ENCODE measurements at regions not wholly inside any gene's neighbourhood (a gene's known extent, or its start where the extent isn't known, plus 50 kb on each side); places are given as distances from the start of the nearest gene placed in this dataset.

DNA sequence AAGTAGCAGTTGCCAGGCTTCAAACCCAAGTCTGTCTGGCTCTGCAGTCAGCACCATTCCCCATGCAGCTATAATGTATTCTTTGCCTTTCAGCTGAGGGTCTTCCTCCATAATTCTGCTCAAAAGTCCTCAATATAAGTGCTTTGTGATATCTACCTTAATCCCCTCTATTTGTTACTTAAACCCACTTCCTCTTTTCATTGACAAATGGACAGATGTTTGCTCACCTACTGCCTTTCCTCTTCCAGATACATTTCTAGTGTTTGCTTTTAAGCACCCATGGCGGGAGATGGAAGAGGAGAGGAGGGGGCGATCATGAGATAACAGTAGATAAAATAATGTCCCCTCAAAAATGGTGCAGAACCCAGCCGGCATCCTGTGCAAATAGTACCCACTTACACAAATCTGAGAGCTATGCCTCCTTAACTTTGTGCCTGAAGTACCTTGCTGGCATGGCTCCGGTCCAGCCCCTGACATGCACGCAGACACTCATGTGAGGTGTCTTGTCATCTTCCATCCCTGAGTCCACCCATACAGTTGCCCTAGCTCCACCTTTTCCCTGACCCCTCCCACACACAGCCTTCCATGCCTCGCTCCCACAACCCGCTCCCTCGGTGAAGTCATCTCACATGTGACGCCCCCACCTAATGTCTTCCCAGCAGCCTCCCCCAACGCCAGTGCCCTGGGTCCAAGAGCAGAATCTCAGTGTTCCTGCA, 109.6 kb downstream of the TRIM29 start:
- Histone ChIP-seq H3K4me3 (no peak overlapping the region), H3K36me3 (no peaks in the 10 kb centered on the region), H3K9me3 (no peaks in the 10 kb centered on the region), H3K4me1 (ENCODE audit: control insufficient read depth in 1 of 2, low read depth in 2 of 2) (no peaks in the 10 kb centered on the region), H3K27ac (no peak overlapping the region), H3K27me3 (replicated peaks; ENCODE audit: insufficient read depth) (no peaks in the 10 kb centered on the region)
- TF ChIP-seq, protein P1, sequence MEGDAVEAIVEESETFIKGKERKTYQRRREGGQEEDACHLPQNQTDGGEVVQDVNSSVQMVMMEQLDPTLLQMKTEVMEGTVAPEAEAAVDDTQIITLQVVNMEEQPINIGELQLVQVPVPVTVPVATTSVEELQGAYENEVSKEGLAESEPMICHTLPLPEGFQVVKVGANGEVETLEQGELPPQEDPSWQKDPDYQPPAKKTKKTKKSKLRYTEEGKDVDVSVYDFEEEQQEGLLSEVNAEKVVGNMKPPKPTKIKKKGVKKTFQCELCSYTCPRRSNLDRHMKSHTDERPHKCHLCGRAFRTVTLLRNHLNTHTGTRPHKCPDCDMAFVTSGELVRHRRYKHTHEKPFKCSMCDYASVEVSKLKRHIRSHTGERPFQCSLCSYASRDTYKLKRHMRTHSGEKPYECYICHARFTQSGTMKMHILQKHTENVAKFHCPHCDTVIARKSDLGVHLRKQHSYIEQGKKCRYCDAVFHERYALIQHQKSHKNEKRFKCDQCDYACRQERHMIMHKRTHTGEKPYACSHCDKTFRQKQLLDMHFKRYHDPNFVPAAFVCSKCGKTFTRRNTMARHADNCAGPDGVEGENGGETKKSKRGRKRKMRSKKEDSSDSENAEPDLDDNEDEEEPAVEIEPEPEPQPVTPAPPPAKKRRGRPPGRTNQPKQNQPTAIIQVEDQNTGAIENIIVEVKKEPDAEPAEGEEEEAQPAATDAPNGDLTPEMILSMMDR (IDR thresholded peaks at IDR 0.05) = no peak
- no peak for ATAC-seq (ENCODE audit: insufficient number of reproducible peaks, low FRiP score, low read depth)
- no peak for DNase-seq (ENCODE audit: low spot score)

DNA sequence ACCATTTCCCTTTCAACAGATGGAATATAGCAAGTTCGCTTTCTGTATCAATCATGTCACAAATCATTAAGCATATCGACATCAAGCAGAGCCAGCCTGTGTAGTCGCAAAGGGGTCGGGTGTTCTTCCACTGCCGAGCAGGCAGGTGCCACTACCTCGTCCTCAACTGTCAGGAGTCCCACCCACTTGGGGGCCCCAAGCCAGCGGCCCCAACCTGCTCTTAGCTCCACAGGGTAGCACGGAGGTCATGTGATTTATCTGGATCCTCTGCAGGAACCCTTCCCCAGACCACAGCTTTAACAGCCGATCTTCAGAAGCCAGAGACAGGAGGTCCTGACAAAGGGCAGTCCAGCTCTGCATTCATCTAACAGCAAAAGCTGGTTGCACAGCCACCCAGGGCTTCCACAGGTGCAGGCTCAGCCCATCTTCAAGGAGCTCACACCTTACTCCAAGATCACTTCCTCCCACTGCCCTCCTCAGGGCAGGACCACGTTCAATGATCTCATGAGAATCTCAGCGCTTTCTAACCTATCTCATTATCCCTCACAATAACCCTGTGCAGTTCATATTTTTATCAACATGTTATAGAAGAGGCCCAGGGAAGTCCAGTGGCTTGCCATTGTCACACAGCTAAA, 110.2 kb downstream of the TRIM29 start:
- Histone ChIP-seq H3K4me1 (ENCODE audit: control insufficient read depth in 1 of 2, low read depth in 2 of 2) (no peaks in the 10 kb centered on the region), H3K4me3 (no peak overlapping the region), H3K9me3 (no peaks in the 10 kb centered on the region), H3K27ac (no peak overlapping the region), H3K36me3 (no peaks in the 10 kb centered on the region), H3K27me3 (replicated peaks; ENCODE audit: insufficient read depth) (no peaks in the 10 kb centered on the region)
- TF ChIP-seq, protein P1 (IDR thresholded peaks at IDR 0.05) = no peak
- no peak for DNase-seq (ENCODE audit: low spot score)
- ATAC-seq (ENCODE audit: insufficient number of reproducible peaks, low FRiP score, low read depth) = no peak

DNA sequence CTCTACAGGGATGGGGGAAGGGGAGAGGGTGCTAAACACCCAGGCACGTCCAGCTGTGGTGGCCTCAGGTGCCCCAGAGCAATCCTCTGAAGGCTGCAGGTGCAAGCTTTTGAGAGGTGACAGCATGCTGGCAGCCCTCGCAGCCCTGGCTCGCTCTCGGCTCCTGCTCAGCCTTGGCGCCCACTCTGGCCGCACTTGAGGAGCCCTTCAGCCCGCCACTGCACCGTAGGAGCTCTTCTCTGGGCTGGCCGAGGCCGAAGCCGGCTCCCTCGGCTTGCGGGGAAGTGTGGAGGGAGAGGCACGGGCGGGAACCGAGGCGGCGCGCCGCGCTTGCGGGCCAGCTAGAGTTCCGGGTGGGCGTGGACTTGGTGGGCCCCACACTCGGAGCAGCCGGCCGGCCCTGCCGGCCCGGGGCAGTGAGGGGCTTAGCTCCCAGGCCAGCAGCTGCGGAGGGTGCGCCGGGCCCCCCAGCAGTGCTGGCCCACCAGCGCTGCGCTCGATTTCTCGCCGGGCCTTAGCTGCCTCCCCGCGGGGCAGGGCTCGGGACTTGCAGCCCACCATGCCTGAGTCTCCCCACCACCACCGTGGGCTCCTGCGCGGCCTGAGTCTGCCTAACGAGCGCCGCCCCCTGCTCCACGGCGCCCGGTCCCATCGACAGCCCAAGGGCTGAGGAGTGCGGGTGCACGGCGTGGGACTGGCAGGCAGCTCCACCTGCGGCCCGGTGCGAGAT, 112.1 kb downstream of the TRIM29 start:
- ATAC-seq (ENCODE audit: insufficient number of reproducible peaks, low FRiP score, low read depth) (no peak), DNase-seq (ENCODE audit: low spot score) (no peak)
- TF ChIP-seq, protein P1 (IDR thresholded peaks at IDR 0.05) = no peak
- H3K4me1 ChIP-seq (ENCODE audit: control insufficient read depth in 1 of 2, low read depth in 2 of 2) = no peaks in the 10 kb centered on the region
- H3K36me3 ChIP-seq = no peaks in the 10 kb centered on the region
- H3K27me3 ChIP-seq (replicated peaks; ENCODE audit: insufficient read depth) = no peaks in the 10 kb centered on the region
- H3K27ac ChIP-seq = no peak overlapping the region
- no peaks in the 10 kb centered on the region for H3K9me3 ChIP-seq
- no peak overlapping the region for H3K4me3 ChIP-seq

DNA sequence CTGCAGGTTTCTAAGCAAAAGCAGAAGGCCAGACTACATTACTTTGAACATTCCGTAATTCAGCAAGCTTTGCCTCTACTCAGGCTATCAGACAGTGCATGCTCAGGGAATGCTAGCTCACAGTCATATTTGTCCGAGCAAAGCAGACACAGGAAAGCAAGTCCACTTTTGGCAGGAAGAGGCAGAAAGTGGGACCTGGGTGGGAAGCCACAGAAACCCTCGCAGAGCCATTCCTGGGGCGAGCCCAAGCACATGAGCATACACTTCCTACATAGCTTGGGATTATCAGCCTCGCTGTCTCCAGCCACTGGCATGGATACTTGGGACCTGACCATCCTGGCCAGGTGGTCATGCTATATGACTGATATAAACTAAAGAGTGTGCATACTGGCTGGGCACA, 113.3 kb downstream of the TRIM29 start:
- ATAC-seq (ENCODE audit: insufficient number of reproducible peaks, low FRiP score, low read depth) = no peak
- H3K4me3 ChIP-seq = no peak overlapping the region
- H3K27me3 ChIP-seq (replicated peaks; ENCODE audit: insufficient read depth) = no peaks in the 10 kb centered on the region
- TF ChIP-seq, protein P1 (IDR thresholded peaks at IDR 0.05) = no peak
- no peaks in the 10 kb centered on the region for H3K9me3 ChIP-seq
- no peaks in the 10 kb centered on the region for H3K4me1 ChIP-seq (ENCODE audit: control insufficient read depth in 1 of 2, low read depth in 2 of 2)
- H3K27ac ChIP-seq = no peak overlapping the region
- no peak for DNase-seq (ENCODE audit: low spot score)
- H3K36me3 ChIP-seq = no peaks in the 10 kb centered on the region

DNA sequence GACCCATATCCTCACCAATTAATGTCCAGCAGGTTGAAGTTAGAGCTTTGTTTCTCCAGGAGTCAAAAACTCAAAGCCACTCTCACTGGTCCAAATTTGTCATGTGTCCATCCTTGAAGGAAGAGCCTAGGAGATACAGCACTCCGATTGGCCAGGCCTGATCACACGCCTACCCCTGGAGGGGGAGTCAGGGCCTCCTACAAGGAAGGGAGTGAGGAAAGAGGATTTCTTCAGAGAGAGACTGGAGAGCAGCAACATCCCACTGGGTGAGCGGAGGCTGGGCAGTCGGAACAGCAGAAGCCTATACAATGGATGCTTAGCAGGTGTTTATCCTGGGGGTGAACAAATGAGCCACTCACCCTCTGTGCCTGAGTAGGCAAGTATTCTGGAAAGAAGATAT, 113.9 kb downstream of the TRIM29 start:
- no peak for DNase-seq (ENCODE audit: low spot score)
- TF ChIP-seq, protein P1 (IDR thresholded peaks at IDR 0.05) = no peak
- Histone ChIP-seq H3K36me3 (no peaks in the 10 kb centered on the region), H3K4me3 (no peak overlapping the region), H3K4me1 (ENCODE audit: control insufficient read depth in 1 of 2, low read depth in 2 of 2) (no peaks in the 10 kb centered on the region), H3K27me3 (replicated peaks; ENCODE audit: insufficient read depth) (no peaks in the 10 kb centered on the region), H3K9me3 (no peaks in the 10 kb centered on the region), H3K27ac (no peak overlapping the region)
- no peak for ATAC-seq (ENCODE audit: insufficient number of reproducible peaks, low FRiP score, low read depth)
